ENCODE measurements at regions not wholly inside any gene's neighbourhood (a gene's known extent, or its start where the extent isn't known, plus 50 kb on each side); places are given as distances from the start of the nearest gene placed in this dataset.

DNA sequence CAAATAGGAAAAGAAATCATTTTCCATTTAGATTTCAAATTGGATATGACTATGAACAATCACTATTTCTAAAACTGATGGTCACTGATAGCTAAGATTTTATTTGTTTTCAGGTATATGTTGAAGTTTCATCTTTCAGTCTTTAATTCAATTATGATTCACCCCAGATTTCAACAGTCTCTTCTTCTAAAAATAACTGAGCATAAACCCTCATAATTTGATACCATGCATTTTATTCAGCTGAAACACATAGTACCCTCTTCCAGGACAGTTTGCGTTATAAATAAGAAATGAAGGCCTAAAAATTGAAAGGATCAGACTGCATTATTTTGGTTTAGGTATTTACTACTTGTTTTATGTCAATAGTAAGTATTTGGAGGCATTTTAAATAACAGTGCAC is 428.5 kb upstream of the NBEA start:
- DNase-seq = no peak

DNA sequence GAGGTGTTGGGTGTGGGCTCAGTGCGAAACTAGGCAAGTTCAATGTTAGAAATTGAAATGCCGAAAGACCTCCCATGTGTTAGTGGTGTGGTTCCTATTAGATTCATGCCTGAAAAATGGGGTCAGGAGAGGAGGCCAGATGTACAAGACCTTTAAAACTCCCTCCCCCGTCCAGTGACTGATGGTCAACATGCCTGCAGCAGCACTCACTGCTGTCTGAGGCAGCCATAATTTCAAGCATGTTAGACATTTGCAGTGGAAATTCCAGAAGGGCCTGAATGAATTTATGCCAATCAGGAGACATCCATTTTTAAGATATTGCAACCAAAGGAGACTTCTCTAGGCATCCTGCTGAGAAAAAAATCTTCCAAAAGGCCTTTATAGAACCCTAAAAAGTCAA is 426.9 kb upstream of the NBEA start:
- DNase-seq = no peak

DNA sequence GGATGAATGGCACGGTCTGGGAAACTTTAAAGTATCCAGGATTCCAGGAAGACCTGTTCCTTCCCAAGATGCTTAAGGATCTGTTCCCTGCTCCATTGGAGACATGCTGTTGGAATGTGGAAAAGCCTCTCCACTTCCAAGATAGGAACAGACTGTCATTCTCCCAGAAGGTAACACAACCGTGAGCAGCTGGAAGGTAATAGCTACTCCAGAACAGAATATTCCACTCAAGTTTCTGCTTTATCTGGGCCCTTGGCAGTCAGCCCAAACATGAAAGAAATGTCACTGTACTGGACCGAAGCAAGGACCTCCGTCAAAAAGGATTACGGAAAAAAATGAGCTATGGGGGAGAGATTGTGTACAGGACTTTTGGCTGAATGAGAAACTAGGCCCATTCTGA is 420.9 kb upstream of the NBEA start:
- no peak for DNase-seq

DNA sequence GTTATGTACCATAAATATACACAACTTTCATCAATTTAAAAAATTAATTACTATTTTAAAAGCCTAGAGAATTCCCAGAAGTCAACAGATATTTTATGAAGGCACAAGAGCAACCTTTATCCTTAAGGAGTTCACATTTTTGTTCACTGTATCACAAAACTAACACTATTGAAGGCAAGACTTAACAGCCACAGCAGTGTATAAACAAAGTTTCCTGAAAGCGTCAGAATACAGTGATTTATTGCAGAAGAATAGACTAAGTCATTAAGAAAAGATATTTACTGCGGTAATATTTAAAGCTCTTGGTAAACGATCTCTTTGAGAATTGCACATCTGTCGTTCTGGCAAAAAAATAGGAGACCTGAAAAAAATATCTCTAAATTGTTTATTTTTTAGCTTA is 419.3 kb upstream of the NBEA start:
- no peak for DNase-seq

DNA sequence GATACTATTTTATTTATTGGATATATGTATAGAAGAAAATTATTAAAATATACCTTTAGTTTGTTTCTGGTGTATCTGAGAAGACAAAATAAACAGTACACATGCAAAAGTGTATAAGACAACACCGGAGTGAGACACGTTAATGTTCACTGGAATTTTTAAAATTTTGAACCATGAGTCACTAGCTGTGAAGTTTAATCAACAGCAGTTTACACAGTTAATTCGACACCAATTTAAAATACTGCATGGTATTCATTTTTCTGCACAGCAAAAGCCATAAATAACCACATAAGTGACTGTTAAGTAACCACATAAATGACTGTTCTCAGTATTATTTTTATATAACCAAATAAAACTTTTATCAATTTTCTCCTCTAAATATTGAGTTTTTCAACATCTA is 418.7 kb upstream of the NBEA start:
- no peak for DNase-seq

DNA sequence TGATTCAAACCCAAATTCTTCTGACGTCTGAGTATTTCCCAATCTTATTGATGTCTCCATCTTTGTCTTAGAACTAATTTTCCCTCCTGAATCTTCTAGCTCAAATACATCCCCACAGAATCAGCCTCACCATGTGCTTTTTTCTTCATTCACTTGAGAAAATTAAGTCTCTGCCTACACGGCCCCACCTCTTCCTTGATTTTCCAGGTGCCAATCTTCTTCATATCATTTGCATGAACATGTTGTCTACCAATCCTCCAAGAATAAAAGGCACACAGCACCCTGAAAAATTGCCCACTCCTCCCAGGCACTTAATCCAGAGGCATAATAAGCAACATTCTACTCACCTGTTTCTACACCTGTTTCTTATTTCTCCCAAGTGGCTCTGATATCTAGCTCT is 408.1 kb upstream of the NBEA start:
- DNase-seq = no peak

DNA sequence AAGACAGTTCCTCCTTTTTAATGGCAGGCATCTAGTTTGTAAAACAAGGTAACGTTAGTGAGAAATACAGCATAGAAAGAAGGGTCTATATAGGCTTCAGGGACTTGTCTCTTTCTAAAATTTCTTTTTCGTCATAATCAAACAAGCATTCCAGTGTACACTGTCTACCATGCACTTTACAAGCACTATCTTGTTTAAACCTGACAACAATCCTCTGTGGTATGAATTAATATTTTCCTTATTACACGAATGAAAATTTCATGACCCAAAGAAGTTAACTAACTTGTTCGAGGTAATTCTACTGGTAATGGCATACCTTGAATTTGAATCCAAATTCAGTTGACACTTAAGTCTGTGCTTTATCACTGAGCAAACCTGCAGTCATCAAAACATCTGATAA is 399.7 kb upstream of the NBEA start:
- DNase-seq = no peak

DNA sequence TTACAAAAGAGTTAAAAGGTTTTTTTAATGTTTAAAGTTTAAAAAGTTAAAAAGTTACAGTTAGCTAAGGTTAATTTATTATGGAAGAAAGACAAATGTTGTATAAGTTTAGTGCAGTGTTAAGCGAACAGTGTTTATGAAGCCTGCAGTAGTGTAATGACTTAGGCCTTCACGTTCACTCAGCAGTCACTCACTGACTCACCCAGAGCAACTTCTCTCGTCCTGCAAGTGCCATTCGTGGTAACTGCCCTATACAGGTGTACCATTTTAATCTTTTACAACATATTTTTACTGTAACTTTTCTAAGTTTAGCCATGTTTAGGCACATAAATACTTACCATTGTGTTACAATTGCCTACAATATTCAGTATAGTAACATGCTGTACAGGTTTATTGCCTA is 398.2 kb upstream of the NBEA start:
- no peak for DNase-seq

DNA sequence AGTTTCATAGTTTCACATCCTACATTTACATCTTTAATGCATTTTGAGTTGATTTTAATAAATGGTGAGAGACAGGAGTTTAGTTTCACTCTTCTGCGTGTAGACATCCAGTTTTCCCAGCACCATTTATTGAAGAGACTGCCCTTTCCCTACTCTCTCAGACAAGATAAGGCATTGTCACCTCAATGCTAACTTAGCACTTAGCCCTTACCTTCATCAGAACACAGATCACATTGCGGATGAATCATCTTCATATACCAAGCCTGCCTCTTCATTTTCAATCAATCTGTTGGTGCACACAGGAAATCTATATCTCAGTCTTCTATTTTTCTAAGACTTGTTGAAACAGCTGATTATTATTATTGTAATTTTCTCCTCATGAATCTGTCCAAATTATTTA is 396.6 kb upstream of the NBEA start:
- DNase-seq = no peak

DNA sequence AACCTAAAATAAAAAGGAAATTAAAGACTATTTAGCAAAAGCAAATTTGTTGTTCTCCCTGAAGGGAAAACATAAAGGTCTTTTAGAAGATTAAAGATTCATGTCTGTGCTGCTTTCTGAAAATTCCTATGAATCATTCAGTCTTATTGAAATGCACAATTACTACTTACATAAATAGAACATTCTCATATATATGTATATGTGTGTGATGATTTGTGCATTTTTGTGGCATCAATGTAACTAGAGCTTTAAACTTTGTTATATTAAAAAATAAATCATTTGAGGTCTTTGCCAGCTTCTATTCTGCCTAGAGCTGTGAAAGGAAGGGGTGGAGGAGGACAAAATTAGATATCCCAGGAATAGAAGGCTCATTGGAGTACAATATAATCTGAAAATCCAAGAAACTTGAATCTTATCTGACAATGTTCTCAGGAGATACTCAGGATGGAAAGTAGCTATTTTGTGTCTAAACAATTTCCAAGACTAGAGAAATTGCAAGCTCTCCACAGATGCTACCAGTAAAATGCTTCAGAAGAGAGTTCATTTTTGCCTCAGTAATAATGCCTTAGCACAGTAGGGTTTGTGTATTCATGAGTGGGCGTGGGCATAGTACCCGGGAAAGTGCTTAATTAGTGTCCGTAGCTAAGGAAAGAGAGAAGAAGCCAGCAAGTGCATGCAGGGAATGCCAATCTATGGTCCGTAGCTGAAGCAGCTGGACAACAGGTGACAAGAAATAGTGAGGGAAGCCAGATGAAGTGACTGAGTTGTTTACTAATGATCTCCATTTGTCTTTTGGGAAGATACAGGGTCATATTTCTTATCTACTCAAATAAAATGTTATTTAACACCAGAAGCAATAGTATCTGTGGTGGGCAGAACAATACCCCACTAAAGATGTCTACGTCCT is 395.5 kb upstream of the NBEA start:
- no peak for DNase-seq

DNA sequence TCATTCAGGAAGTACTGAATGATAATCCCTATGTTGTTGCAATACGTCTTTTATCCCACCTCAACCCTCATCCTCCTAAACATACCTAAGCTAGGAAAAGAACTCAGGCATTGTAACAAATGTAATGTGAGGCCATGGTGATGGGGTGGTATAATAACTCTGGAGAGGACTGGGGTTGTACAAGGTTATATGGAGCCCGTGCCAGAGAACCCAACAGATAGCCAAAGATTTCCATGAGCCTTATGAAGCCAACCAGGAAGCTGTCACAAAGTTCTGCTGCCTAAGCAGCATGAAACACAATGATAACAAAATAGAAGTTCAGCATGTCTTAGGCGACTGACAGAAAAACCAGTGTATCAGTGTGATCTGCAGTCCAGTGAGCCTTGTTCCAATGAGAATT is 394.1 kb upstream of the NBEA start:
- DNase-seq = no peak

DNA sequence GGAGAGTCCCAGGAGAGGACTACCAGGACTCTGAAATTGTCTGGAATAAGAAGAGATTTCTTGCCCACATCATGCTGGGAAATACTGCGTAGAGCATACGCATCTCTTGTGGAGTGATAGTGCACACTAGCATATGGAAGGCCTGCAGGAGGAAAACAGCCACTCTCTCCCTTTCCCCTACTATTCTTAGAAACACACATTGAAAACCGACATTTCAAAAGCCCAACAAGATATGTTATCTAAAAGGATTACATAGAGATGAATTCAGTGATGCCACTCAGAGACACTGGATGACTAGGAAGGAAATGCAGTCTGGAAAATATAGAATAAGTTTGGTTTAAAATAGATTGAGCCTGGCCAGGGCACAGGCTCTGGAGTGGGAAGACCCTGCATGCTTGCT is 388.7 kb upstream of the NBEA start:
- no peak for DNase-seq

DNA sequence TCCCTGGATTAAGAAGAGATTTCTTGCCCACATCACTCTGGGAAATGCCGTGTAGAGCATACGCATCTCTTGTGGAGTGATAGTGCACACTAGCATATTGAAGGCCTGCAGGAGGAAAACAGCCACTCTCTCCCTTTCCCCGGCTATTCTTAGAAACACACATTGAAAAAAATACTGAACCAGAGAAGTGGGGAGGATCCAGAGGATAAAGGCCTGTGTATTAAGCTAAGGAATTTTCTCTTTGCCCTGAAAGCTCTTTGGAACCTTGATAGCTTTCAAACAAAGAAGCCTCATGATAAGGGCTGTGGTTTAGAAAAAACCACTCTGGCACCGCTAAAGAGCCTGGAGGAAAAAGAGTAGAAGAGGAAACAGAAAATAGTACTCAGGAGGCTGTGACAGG is 386.1 kb upstream of the NBEA start:
- DNase-seq = no peak

DNA sequence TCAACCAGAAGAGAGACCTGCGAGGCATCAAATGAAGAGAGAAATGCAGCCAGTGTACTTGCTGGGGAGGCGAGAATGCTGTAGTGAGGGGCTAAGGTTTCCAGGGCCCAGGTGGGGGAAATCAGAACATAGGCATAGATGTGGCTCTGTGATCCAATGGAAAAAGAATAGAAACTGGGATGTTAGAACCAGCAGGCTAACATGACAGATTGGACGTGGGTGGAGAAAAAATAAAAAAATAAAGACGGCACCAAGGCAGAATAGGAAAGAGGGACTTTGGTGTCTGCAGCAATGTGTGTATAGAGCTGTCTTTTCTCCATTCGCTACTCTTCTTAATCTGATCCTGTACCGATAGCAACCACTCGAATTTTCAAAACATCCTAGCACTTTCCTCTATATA is 381.0 kb upstream of the NBEA start:
- DNase-seq = no peak

DNA sequence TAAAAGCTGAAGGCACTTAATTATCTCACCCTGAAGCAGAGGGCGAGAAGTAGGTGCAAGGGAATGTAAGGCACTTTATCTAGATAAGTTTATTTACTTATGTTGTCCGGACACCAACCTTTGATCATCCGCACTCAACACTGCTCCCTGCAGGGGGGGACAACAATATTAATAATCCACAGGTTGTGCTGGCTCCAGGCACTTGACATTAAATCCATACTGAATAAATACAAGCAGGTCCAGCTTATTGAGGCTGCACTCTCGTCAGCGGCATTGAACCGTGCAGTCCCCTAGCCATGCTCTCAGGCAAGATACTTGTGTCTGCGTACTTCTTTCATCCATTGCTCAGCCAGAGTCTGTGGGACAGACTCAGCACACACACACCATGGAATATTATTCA is 374.5 kb upstream of the NBEA start:
- DNase-seq = no peak

DNA sequence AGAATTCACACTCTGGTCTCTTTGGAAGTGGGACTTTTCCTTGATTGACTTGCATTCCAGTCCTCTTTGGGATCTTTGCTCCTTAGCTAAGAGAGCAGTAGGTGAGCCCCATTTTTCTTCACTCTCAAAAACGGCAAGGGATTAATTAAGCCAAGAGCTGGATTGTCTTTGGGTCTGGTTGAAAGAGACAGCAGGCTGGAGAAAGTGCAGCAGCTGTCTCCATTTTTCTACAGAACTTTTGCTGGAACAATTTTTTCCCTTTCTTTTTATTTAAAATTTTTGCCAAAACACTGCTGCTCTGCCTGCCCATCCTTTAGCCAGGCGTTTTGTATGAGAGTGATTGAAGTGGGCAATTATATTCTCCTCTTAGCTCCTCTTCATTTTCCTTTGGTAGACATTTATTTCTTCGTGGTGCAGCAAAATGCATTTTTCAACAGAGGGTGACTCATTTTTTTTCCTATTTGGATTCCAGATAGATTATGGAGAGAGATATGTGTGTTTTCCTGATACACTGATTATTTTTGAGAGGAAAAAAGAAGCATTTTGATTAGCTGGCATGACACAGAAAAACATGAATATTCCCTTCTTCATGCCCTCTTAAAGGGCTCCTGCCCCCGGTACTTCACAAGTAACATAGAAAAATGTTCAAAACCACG is 371.2 kb upstream of the NBEA start:
- no peak for DNase-seq

DNA sequence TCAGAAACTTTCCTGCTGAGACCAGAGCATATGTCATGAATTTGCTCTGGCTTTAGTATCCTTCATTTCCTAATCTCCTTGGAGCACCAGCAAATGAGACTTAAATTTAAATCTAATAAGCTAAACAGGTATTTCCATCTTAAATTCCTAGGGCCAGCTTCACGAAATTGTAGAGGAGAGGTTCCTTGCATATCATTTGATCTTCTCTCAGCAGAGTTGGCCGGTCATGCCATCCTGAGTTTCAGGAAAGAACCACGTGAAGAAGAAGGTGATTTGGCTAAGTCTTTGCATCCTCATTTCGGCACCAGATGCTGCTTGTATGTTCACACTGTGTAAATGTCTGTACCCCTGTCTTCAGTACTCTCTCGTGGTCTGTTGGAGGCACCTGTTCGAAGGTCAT is 370.4 kb upstream of the NBEA start:
- DNase-seq = no peak

DNA sequence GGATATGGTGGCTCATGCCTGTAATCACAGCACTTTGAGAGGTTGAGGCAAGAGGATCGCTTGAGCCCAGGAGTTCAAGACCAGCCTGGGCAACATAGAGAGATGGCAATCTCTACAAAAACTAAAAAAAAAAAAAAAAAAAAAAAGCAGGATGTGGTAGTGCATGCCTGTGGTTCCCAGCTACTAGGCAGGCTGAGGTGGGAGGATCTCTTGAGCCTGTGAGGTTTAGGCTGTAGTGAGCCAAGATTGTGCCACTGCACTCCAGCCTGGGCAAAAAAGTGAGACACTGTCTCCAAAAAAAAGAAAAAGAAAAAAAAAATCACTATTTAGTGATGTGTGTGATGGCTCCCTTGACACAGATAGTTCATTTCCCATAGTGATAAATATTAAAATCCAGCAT is 365.0 kb upstream of the NBEA start:
- no peak for DNase-seq

DNA sequence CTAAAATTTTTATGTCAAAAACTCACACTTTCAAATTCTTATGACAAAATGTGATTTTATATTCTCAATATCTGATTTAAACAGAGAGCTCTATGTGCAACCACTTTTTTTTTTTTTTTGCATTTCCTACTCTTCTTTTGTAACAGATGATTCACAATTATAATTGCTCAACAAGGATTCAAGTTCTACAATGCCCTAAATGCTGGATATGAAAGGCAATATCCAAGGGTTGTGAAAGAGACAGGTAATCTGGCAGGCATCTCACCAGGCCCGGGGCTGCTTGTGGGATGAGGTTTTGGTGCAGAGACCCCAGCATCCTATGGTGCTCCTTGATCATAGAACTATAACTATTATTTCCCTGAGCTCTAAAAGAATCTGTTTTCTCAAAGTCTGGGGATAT is 363.6 kb upstream of the NBEA start:
- no peak for DNase-seq

DNA sequence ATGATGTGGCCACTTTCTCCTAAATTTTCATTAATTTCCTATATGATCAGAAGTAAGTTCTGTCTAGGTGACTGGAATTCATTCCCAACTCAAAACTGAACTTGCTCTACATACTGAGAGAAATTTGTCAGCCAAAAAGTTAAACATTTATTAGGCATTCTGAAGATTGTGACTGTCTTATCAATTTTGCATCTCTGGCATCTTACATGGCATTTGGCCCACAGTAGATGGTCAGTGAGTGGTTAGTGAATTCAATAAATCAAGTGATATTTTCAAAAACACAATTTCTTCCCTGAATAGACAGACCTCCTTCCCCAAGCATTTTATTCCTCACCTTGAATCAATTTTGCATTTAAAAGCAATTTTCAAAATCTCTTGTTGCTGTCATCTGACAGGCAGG is 363.2 kb upstream of the NBEA start:
- DNase-seq = no peak

DNA sequence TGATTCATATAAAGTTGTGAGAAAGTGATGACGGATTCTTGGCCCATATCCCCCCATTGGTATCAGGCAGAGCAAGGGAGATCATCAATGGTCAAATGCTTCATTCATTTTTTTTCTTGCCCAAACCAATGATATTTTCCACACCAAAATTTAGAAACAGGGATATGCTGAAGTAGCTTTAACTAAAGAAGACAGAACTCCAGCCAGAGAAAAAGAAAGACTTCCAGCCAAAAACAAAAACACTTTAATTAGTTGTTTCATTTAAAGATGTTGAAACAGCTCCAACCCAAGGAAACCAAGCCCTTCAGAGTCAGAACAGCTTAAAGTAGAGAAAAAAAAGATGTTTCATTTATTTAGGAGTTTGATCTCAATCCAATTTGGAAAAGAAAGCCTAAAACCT is 358.9 kb upstream of the NBEA start:
- no peak for DNase-seq

DNA sequence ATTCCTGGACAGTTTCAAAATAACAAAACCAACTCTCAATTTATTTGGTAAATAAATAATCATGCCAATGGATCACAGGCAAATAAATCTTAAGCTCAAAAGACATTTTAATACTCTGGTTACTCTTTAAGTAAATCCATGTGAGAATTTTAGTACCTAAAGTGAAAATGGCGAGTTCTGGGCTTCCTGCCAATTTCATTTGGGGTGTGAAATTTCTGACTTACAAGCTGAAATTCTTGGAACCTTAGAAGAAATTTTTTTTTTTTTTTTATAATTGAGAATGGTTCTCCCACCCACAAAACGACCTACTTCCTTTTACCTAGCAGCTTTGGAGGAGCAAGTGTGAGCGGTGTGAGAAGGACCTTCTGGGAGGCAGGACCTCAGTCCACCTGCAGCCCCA is 354.5 kb upstream of the NBEA start:
- DNase-seq = no peak

DNA sequence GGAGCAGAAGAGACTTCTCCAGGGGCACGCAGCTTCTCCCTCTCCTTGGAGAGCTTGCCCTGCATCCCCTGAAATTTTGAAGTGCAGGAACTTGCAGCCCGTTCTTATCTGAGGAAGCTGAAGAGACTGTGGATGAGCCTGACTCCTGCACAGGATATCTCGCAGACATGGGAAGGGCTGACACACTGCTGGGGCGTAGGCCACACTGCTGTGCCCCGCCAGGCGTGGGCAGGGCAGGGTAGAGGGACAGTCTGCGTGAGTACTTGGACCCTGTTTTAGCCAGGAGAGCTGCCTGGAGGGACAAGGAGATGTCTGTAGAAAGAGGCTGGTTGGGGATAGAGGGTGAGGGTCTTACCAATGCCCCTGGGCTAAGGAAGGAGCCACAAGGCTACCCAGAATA is 353.7 kb upstream of the NBEA start:
- DNase-seq = no peak

DNA sequence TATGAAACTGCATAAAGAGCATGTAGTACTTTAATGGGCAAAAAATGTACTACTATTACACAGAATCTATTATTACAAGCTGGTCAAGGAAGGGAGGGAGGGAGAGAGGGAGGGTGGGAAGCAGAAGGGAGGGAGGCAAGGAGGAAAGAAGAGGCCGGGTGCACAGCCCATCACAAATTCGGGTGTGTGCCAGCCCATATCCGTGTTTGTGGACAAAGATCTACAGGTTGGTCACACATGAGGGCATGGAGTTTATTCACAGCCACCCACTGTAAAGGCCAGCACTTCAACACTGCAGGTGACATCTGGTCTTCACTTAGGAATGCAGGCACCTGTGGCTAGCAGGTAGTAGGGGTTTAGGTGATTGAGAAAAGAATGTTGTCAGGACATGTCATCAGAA is 352.5 kb upstream of the NBEA start:
- no peak for DNase-seq

DNA sequence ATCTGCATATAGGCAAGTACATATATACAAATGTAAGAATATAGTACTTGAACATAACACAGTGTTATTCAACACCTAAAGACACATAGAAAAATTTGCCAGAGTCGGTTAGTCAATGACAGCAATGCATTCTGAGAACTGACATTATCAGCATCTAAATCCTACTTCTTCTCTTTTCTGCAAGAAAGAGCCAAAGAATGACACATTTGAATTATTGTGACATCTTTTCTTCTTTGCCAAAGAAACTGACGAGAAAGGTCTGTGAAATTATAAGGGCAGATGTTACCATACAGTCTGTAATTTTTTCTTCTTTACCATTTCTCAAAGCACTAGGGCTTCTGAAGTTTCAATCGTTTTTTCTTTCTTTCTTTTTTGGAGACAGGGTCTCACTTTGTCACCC is 350.9 kb upstream of the NBEA start:
- DNase-seq = no peak

Measured in CD4-positive, alpha-beta T cell treated with Interleukin-12 subunit alpha and Interleukin-12 subunit beta, for 1 hour (primary cell).